Nephron (organoid): ENCODE measurements at regions not wholly inside any gene's neighbourhood (a gene's known extent, or its start where the extent isn't known, plus 50 kb on each side); places are given as distances from the start of the nearest gene placed in this dataset.

Experiments
- H3K27ac Mint-ChIP-seq, 3 experiments: 2 replicates each; pipeline ENCODE4 v1.8.0; 2020; ENCODE audit warnings: mixed read lengths in 3 of 3, mild to moderate bottlenecking in 2 of 3, moderate library complexity in 1 of 3
- H3K27me3 Mint-ChIP-seq: 2 replicates; pipeline ENCODE4 v1.8.0; 2021; ENCODE audit warnings: low read depth, mild to moderate bottlenecking, moderate library complexity, mixed read lengths
- H3K36me3 Mint-ChIP-seq: 2 replicates; pipeline ENCODE4 v1.8.0; 2020; ENCODE audit warnings: low read depth, mixed read lengths
- H3K4me1 Mint-ChIP-seq: 2 replicates; pipeline ENCODE4 v1.8.0; 2020; ENCODE audit warnings: mixed read lengths
- H3K4me3 Mint-ChIP-seq, 3 experiments: 2 replicates each; pipeline ENCODE4 v1.8.0; 2020; ENCODE audit warnings: mild to moderate bottlenecking in 3 of 3, mixed read lengths in 3 of 3, moderate library complexity in 2 of 3
- H3K9me3 Mint-ChIP-seq: 2 replicates; pipeline ENCODE4 v1.8.0; 2020; ENCODE audit warnings: mixed read lengths
- CTCF ChIP-seq, 3 experiments: fragments of 200-600 bp; sonication (generic); IDR thresholded peaks; one replicate each; pipeline ENCODE4 v1.5.0; 2021; ENCODE audit warnings: antibody characterized with exemption in 3 of 3; ENCODE audit not compliant: unreplicated experiment in 3 of 3

- peaks cover 11% of the 10 kb centered on the region for H3K9me3 Mint-ChIP-seq
- H3K4me3 Mint-ChIP-seq: no peak overlapping the region
- no peaks in the 10 kb centered on the region for H3K36me3 Mint-ChIP-seq
- H3K27ac Mint-ChIP-seq: no peak overlapping the region
- H3K27me3 Mint-ChIP-seq: peaks cover 15% of the 10 kb centered on the region
- no peaks in the 10 kb centered on the region for H3K4me1 Mint-ChIP-seq
- no peak for TF ChIP-seq CTCF (IDR thresholded peaks at IDR 0.05; ENCODE audit: unreplicated experiment in 3 of 3)
Observed at GRCh38 chr4:3672465-3672831, 93.7 kb upstream of the ADRA2C start.

GRCh38 chr4:3671571-3672464, 94.4 kb upstream of the ADRA2C start:
- no peak overlapping the region for H3K4me3 Mint-ChIP-seq
- no peaks in the 10 kb centered on the region for H3K36me3 Mint-ChIP-seq
- H3K27ac Mint-ChIP-seq: peak overlapping the region in 1 of 3 experiments; percentile 32
- no peaks in the 10 kb centered on the region for H3K4me1 Mint-ChIP-seq
- peaks cover 15% of the 10 kb centered on the region for H3K27me3 Mint-ChIP-seq
- H3K9me3 Mint-ChIP-seq: peaks cover 14% of the 10 kb centered on the region
- no peak for TF ChIP-seq CTCF (IDR thresholded peaks at IDR 0.05; ENCODE audit: unreplicated experiment in 3 of 3)

GRCh38 chr4:3670521-3671519, 95.4 kb upstream of the ADRA2C start:
- Mint-ChIP-seq H3K27me3 (peaks cover 13% of the 10 kb centered on the region), H3K4me3 (no peak overlapping the region)
- no peak for TF ChIP-seq CTCF (IDR thresholded peaks at IDR 0.05; ENCODE audit: unreplicated experiment in 3 of 3)

GRCh38 chr4:3669553-3669949, 96.6 kb upstream of the ADRA2C start:
- Mint-ChIP-seq H3K4me3 (no peak overlapping the region), H3K9me3 (peaks cover 19% of the 10 kb centered on the region), H3K27ac (no peak overlapping the region), H3K36me3 (no peaks in the 10 kb centered on the region), H3K4me1 (peaks cover 7% of the 10 kb centered on the region), H3K27me3 (peaks cover 21% of the 10 kb centered on the region)
- no peak for TF ChIP-seq CTCF (IDR thresholded peaks at IDR 0.05; ENCODE audit: unreplicated experiment in 3 of 3)

More at GRCh38 chr4:3670521-3671519, 95.4 kb upstream of the ADRA2C start:
- H3K36me3 Mint-ChIP-seq: no peaks in the 10 kb centered on the region
- peaks cover 16% of the 10 kb centered on the region for H3K9me3 Mint-ChIP-seq
- H3K27ac Mint-ChIP-seq: no peak overlapping the region
- no peaks in the 10 kb centered on the region for H3K4me1 Mint-ChIP-seq

GRCh38 chr4:3668825-3669552, 97.2 kb upstream of the ADRA2C start:
- Mint-ChIP-seq H3K27me3 (peaks cover 21% of the 10 kb centered on the region), H3K9me3 (peaks cover 19% of the 10 kb centered on the region), H3K4me1 (peaks cover 9% of the 10 kb centered on the region), H3K27ac (no peak overlapping the region), H3K4me3 (no peak overlapping the region), H3K36me3 (no peaks in the 10 kb centered on the region)
- TF ChIP-seq CTCF (IDR thresholded peaks at IDR 0.05; ENCODE audit: unreplicated experiment in 3 of 3): no peak
